GM21423 (cell line): ENCODE measurements at regions not wholly inside any gene's neighbourhood (a gene's known extent, or its start where the extent isn't known, plus 50 kb on each side); places are given as distances from the start of the nearest gene placed in this dataset.
"Not testable (repeated sequence)": the region's sequence is repeated elsewhere in the genome, so short reads cannot be mapped to it uniquely, and the experiment has no call there.

Experiments
- ATAC-seq: cut with Tn5 transposase; IDR thresholded peaks from one replicate; pipeline ENCODE4 v1.9.1; 2021; ENCODE audit warnings: mild to moderate bottlenecking, moderate library complexity; ENCODE audit not compliant: unreplicated experiment

DNA sequence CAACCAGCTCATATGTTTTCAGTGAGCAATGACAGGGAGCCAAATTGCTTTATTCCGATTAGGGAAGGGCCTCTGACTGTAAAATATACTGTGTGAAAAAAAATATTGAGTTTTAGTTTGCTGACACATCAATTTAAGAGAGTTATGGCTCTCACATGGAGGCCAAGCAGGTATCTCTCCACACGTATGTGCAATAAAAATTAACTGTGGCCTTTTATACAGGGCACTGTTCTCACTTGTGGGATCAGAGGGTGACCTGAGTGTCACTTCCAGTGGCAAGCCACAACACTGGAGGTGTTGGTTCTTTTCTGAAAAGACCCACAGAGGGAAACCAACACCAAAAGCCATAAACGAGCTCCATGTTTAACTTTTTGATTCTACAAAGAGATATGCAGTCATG, 462.8 kb downstream of the MID1IP1 start:
- no peak for ATAC-seq

DNA sequence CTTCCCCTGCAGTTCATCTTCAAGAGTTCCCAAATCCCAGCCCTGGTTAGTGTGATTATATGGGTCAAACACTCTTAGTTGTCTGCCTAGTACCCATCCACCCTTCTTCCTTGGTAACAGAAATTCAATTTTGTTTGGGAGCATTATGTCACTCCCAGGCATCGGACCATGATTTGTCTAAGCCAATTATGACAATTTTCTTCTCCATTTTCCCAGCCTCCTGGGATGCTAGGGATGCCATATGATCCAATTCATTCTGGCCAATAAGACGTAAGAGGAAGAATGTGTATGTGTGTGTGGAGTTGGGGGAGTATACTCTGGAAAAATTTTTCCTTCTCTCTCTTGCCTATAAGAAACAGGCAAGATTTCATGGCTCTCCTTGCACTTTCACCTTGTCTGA, 465.9 kb downstream of the MID1IP1 start:
- no peak for ATAC-seq

DNA sequence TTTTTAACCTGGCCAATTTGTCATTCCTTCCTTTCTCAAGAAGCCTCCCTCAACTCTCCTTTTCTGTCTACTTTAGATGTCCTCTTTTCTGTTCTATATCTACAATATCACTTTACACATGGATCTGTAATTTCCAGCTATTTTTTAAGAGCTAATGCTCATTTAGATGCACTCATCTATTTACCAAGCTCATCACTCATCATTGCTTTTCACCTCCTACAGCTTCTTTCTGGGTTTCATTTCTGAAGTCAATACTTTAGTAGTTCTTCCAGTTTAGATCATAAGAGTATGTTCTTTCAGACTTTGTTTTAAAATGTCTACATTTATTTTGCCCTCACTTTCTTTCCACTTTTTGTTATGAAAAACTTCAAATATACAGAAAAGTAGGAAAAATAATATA, 466.9 kb downstream of the MID1IP1 start:
- ATAC-seq = no peak

DNA sequence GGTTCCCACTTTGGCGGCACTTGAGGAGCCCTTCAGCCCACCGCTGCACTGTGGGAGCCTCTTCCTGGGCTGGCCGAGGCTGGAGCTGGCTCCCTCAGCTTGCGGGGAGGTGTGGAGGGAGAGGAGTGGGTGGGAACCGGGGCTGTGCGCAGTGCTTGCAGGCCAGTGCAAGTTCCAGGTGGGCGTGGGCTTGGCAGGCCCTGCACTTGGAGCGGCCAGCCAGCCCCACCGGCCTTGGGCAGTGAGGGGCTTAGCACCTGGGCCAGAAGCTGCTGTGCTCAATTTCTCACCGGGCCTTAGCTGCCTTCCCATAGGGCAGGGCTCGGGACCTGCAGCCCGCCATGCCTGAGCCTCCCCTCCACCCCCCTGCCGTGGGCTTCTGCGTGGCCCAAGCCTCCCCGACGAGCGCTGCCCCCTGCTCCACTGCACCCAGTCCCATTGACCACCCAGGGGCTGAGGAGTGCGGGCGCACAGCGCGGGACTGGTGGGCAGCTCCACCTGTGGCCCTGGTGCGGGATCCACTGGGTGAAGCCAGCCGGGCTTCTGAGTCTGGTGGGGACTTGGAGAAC, 474.3 kb downstream of the MID1IP1 start:
- ATAC-seq = no peak

DNA sequence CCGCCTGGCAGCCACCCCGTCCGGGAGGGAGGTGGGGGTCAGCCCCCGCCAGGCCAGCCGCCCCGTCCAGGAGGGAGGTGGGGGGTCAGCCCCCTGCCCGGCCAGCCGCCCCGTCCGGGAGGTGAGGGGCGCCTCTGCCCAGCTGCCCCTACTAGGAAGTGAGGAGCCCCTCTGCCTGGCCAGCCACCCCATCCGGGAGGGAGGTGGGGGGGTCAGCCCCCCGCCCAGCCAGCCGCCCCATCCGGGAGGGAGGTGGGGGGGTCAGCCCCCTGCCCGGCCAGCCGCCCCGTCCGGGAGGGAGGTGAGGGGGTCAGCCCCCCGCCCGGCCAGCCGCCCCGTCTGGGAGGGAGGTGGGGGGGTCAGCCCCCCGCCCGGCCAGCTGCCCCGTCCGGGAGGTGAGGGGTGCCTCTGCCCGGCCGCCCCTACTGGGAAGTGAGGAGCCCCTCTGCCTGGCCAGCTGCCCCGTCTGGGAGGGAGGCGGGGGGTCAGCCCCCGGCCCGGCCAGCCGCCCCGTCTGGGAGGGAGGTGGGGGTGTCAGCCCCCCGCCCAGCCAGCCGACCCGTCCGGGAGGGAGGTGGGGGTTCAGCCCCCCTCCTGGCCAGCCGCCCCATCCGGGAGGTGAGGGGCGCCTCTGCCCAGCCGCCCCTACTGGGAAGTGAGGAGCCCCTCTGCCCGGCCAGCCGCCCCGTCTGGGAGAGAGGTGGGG, 476.6 kb downstream of the MID1IP1 start:
- not testable (repeated sequence) for ATAC-seq

DNA sequence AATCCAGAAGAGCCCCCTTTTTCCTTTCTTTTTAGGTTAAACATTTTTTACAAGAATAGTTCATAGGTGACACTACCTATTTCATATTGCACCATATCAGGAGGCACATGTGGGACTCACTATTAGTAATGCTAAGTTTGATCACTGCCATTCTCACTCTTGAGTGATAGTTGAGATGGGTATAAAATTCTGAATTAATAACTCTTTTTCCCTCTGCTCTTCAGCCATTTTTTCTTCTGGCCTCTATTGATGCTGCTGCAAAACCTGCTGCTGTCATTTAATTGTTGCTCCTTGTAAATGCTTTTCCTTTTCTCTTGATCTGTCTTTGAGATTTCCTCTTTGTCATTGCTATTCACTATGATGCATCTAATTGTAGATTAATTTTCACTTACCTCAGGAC, 482.0 kb downstream of the MID1IP1 start:
- no peak for ATAC-seq

DNA sequence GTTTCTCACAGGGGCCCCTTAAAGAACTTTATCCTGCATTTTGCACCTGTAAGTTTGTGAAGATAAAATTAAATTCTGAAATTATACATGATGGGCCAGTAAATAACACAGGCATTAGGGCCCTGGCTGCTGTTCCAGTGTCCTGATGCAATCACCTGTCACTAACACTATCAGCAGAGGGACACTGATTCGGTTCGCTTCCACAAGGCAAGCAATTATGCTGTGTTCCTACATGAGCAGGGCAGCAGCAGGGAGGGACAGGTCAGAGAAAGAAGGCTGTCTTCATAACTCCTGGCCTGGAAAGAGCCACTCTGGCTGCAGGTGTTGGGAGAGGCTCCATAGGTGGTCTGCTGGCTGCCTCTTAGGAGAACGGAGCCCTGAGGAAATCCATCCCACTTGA, 487.3 kb downstream of the MID1IP1 start:
- no peak for ATAC-seq

DNA sequence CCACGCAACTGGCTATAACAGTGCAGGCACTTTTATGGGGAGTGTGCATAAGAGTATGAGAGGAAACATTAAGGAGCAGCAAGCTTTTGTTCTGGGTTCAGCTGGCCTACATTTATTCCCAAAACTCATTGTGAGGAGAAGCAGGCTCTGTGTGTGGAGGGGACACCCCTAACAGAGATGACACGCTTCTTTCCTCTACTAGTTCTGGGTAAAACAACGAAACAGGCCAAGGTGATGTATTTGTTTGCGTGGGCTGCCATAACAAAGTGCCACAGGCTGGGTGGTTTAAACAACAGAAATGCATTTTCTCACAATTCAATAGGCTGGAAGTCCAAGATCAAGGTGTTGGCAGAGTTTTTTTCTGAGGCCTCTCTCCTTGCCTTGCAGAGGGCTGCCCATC, 488.6 kb downstream of the MID1IP1 start:
- no peak for ATAC-seq

DNA sequence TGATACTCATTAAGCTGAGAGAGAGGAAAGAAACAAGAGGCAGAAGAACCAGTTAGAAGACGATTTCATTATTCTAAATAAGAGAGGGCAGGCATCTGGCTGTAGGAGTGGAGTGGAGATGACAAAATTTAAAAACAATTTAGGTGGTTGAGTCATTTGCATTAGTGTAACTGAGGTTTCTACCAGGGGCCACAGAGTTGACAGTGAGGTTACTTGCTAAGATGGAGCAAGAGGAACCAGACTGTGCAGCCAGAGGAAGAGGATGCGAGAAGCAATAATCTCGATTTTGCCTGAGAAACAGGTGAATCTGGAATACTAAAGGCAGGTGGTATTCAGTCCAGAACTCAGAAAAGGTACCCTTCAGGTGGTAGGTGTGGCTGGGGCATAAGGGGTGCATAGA, 491.9 kb downstream of the MID1IP1 start:
- no peak for ATAC-seq

DNA sequence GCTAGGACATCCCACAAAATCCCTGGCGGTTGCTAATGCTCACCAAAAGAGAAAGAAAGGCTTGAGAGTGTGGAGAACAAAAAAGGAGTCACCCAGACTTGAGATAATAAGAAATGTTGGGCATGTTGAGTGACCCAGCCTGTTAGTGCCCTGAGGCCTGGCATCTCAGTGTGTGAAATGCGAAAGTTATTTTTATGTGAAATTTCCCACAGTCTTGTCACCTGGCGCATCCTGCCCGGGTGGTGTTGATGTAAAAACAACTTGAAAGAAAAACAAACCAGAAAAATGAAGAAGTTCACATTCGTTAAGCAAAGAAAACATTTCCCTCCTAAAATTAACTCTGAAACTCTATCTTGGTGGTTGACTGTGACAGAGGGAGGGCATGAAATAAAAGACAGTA, 495.2 kb downstream of the MID1IP1 start:
- no peak for ATAC-seq

DNA sequence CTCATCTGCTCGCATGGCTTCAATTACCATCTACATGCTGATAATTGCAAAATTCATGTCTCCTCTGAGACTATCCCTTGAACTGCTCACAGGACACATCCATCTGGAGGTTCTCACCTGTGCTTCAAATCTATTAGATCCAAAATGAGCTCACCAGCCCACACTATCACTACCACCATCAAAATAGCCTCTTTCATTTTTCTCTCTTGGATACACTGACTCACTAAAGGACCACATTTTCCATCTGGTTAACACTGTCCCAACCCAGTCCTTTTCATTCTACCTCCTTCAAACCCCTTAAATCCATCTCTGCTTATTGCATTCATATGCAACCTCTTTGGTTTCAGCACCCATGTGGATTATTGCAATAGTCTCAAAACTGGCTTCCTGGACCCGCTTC, 497.6 kb downstream of the MID1IP1 start:
- ATAC-seq = no peak

DNA sequence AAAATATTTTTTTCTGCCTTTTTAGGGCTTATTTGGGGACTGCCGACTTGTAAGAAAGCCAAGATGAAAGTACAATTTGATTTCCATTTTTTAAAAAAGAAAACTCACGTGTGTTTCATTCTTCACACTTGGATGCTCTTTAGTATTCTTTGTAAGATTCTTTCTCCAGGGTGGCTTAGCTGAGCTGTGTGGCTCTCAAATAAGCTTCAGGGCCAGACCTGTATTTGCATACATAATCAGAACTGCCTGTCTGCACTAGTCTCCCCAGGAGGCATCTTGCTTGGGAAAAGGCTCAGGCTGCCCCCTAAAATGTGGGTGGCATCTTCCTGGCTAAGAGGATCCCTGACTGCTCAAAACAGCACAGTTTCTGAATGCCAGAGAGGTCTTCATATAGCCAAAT, 498.4 kb downstream of the MID1IP1 start:
- no peak for ATAC-seq

DNA sequence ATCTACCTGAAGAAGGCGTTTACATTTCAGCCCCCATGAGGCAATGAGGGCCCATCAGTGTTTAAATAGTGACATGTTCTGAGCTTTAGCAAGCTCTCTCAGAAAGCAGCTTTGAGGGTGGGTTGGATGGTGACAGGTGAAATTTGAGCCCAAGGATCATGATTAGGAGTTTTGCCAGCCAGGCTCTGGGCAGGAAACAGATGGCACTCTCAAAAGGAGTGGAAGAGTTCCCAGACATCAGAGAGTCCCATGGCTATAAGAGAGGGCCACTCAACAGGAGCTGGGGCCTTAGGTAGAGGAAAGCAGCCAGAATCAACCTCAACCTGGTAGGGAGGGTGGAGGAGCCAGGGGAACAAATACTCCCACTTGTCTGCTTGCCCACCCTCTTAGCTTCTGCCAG, 499.8 kb downstream of the MID1IP1 start:
- ATAC-seq = no peak

DNA sequence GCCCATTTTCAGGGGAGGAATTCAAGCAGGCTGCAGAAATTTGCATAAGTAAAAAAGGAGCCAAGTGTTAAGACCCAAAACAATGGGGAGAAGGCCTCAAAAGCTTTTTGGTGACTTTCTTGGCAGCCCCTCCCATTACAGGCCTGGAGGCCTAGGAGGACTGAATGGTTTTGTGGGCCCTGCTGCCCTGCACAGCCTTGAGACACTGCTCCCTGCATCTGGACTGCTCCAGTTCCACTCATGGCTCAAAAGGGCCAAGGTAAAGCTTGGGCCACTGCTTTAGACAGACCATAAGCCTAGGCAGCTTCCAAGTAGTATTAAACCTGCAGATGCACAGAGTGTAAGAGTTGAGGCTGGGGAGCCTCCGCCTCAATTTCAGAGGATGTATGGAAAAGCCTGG, 501.6 kb downstream of the MID1IP1 start:
- no peak for ATAC-seq

DNA sequence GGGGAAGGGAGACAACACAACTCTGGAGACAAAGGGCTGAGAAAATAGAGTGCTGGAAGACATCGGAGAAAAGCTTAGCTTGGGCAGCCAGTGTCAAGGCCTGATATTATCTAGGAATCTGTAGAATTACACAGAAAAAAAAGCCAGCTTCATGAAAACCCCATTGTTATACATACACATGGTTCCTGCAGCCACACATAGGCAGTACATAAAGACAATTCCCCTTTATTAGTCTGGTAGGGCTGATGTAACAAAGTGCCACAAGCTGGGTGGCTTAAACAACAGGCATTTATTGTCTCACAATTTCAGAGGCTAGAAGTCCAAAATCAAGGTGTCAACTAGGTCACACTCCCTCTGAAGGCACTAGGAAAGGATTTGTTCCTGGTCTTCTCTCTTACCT, 503.5 kb downstream of the MID1IP1 start:
- no peak for ATAC-seq

DNA sequence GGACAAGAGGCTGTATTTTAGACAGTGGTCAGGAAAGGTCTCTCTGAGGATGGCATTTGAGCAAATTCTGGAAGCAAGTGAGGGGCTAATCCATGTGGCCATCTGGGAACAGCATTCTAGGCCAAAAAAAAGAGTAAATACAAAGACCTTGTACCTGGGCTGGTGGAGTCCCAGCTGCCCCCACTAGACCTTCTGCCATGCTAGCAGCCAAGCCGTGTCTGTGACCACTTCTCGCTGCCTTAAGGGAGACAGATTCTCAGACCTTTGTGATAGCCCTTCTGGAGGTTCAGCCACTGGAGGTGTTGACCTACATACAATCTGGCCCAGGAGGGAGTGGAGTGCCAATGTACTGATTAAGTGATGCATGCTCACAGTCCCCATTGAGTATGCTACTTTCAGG, 506.2 kb downstream of the MID1IP1 start:
- ATAC-seq = no peak

DNA sequence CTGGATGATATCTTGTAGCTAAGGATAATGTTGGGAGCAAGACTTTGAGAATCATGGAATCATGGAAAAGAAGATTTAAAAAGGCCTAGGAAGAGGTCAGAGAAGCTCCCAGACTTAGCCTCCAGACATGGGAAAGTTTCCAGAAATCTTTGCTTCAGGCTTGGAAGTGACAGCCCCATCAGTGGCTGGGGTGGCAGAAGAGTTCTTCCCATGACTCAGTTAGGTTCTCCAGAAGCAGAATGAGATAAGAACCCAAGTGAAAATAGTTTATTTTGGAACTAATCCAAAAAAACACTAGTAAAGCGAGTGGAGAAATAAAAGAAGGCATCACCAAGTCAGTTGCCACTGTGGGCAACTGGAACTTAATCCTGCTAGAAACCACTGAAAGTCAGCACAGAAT, 506.9 kb downstream of the MID1IP1 start:
- ATAC-seq = no peak

DNA sequence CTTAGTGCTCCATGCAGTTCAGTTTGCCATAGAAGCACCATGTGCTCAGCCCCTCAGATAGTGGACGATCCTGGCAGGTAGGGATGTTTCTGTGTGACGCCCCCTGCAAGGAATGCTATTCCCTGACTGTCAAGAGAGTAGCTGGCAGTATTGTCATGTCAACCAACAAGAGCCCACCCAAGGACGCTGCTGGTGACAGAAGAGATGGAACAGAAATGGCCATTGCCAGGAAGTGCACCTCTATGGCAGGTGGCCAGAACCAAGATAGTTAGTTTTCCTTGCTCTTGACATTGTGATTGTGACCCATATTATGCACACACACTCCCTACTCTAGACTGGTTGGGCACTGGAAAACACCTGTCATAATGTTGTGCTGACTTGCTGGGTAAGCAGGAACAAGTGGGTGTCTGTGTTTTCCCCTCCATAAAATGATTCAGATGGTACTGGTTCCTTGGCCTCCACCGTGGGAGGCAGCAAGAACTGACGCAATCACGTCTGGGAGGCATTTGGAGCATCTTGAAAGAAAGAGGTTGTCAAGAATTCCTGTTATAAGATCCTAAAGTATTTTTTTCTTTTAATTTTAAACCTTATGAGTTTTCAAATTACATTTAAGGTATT, 507.9 kb downstream of the MID1IP1 start:
- ATAC-seq = no peak

DNA sequence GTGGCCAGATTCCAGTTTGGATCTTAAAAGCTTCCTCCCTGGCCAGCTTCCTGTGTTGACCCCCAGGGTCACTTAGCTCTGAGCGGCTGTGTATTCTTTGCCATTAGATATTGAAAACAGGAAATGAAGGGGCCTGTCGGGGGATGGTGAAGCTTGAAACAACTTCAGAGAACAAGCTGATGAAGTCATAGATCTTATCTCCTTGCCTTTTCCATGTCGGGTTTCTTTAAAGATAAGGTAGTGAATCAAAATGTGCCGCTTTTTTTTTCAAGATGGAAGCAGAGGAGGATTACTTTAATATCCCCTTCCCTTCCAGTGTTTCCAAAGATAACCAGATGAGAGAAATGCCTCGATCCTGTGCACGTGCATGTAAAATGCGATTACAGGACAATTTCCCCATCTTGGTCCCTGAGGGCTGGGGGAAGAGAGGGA, 508.5 kb downstream of the MID1IP1 start:
- ATAC-seq = no peak

DNA sequence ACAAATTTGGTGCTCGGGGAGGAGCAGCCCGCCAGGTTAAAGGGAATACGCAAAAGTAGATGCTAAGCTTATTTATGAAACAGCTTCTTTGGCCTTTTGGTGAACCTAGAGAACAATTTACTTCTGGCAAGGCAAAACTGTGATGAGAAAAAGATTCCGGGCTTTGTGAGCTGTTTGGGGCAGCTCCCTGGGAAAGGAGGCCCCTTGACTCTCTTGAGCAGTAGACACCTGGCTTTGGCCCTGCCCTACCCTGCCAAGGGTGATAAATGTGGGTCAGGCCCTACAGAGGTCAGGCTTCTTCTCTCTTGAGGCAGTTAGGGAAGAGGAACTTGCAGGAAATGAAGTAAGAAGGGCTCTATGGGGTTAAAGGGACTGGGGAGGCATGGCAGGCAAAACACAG, 509.6 kb downstream of the MID1IP1 start:
- no peak for ATAC-seq

DNA sequence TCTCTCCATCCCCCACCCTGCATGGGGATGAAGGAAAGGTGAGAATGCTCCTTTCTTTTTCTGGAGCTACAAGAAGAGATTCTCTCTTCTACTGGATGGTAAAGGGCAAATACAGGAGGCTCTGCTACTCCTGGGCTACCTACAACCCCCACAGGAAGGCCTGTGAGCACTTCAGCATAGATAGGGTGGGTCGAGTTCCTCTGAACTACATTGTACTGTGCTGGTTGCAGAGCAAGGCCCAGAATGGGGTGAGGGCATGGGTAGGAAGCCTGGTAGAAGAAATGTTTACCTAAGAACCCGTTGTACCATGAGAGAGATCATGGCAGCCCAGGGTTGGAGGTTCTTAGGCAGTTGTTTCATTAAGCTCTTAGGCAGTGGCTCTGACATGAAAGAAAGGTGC, 510.4 kb downstream of the MID1IP1 start:
- no peak for ATAC-seq

DNA sequence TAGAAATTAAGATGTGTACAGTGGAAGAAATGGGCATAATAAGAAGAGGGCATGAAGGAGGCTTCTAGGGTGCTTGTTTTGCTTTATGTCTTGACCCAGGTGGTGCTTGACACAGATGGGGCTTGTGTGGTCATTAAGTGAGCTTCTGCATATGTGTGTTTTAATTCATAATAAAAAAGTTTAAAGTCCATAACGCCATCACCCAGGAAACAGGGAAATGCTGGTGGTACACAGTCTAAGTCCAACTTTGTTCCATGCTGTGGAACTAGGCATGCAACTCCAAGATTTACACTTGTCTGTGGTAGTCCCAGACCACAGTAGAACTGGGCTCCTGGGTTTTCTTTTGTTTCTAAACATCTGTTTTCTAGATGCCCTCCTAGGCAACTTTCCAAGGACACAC, 511.9 kb downstream of the MID1IP1 start:
- no peak for ATAC-seq
